Keratinocyte (primary cell): ENCODE measurements at regions not wholly inside any gene's neighbourhood (a gene's known extent, or its start where the extent isn't known, plus 50 kb on each side); places are given as distances from the start of the nearest gene placed in this dataset.

Experiments
- DNase-seq: peaks from one replicate; pipeline ENCODE4 v3.0.0-alpha.2; 2011; ENCODE audit warnings: low read depth, missing footprints, low spot score
- FAIRE-seq: peaks from 2 replicates; lab custom pipeline; 2011; peaks lifted over from hg19 to GRCh38; lab: Jason Lieb, UNC
- H2AFZ ChIP-seq: 2 replicates; pipeline ENCODE4 v1.6.0; 2012; ENCODE audit warnings: low read length, control low read depth, inconsistent platforms; ENCODE audit not compliant: control insufficient read depth
- H3K27ac ChIP-seq: 2 replicates; pipeline ENCODE4 v1.5.1; 2011; ENCODE audit warnings: low read length; ENCODE audit not compliant: control insufficient read depth, insufficient read depth
- H3K27me3 ChIP-seq: 3 replicates; pipeline ENCODE4 v1.6.0; 2011; ENCODE audit warnings: low read length; ENCODE audit not compliant: control insufficient read depth, insufficient read depth; ENCODE audit errors: extremely low read depth
- H3K36me3 ChIP-seq, 2 experiments: 2 replicates in 1 of 2; 3 replicates in 1 of 2; pipeline ENCODE4 v1.5.1; 2011; ENCODE audit warnings: low read length in 2 of 2, mild to moderate bottlenecking in 1 of 2; ENCODE audit not compliant: control insufficient read depth in 2 of 2, insufficient read depth in 2 of 2; ENCODE audit errors: extremely low read depth in 1 of 2
- H3K4me1 ChIP-seq: 3 replicates; pipeline ENCODE4 v1.5.1; 2011; ENCODE audit warnings: low read length; ENCODE audit not compliant: control insufficient read depth, insufficient read depth; ENCODE audit errors: extremely low read depth
- H3K4me2 ChIP-seq: 3 replicates; pipeline ENCODE4 v1.6.0; 2011; ENCODE audit warnings: low read depth, low read length; ENCODE audit not compliant: control insufficient read depth, insufficient read depth; ENCODE audit errors: extremely low read depth
- H3K4me3 ChIP-seq, 3 experiments: fragments of 200-600 bp in 1 of 3; sonication (generic) in 1 of 3; 2 replicates in 2 of 3; 3 replicates in 1 of 3; pipeline ENCODE4 v1.5.1; 2011 to 2016; ENCODE audit warnings: low read length in 3 of 3, mild to moderate bottlenecking in 3 of 3, control low read depth in 2 of 3, inconsistent platforms in 1 of 3, low read depth in 1 of 3, mixed read lengths in 1 of 3, mixed run types in 1 of 3, moderate library complexity in 1 of 3; ENCODE audit not compliant: control insufficient read depth in 2 of 3, insufficient read depth in 2 of 3; ENCODE audit errors: extremely low read depth in 1 of 3
- H3K79me2 ChIP-seq: 2 replicates; pipeline ENCODE4 v1.6.0; 2012; ENCODE audit warnings: low read length; ENCODE audit not compliant: control insufficient read depth, insufficient read depth
- H3K9ac ChIP-seq: 3 replicates; pipeline ENCODE4 v1.6.0; 2011; ENCODE audit warnings: low read length; ENCODE audit not compliant: control insufficient read depth, insufficient read depth; ENCODE audit errors: extremely low read depth
- H3K9me1 ChIP-seq: 3 replicates; pipeline ENCODE4 v1.6.0; 2011; ENCODE audit warnings: low read length; ENCODE audit not compliant: control insufficient read depth, insufficient read depth; ENCODE audit errors: extremely low read depth
- H3K9me3 ChIP-seq: 2 replicates; pipeline ENCODE4 v1.5.1; 2012; ENCODE audit warnings: low read depth, low read length; ENCODE audit not compliant: control insufficient read depth
- H4K20me1 ChIP-seq: 3 replicates; pipeline ENCODE4 v1.6.0; 2011; ENCODE audit warnings: low read length; ENCODE audit not compliant: control insufficient read depth, insufficient read depth; ENCODE audit errors: extremely low read depth
- CTCF ChIP-seq, 3 experiments: IDR thresholded peaks in 1 of 3; conservative IDR thresholded peaks in 1 of 3; optimal IDR thresholded peaks in 1 of 3; 2 replicates in 2 of 3; 3 replicates in 1 of 3; pipeline versions ENCODE3 to v1.5.1; 2011; ENCODE audit warnings: low read length in 3 of 3, mild to moderate bottlenecking in 3 of 3, moderate library complexity in 2 of 3, control low read depth in 1 of 3, inconsistent platforms in 1 of 3; ENCODE audit not compliant: insufficient read depth in 2 of 3; ENCODE audit errors: extremely low read depth in 1 of 3
- EZH2 ChIP-seq: IDR thresholded peaks from one replicate; pipeline ENCODE4 v1.6.1; 2012; ENCODE audit warnings: inconsistent platforms, mild to moderate bottlenecking, low read length, moderate library complexity
- dilution Hi-C: fragments of 300-500 bp; cut with MboI; formaldehyde crosslinking; loops from one replicate; pipeline ENCODE4 v1.7.0; 2020; ENCODE audit warnings: low sequenced_read_pairs; ENCODE audit not compliant: extremely low pct_ligation_motif_present

GRCh38 chr20:60257671-60258070 is 299.4 kb downstream of the CDH26 start:
- Histone ChIP-seq H3K27ac (no peak overlapping the region), H2AFZ (no peak overlapping the region), H3K79me2 (no peaks in the 10 kb centered on the region), H3K9me1 (no peaks in the 10 kb centered on the region), H3K9ac (no peak overlapping the region), H3K4me3 (no peak overlapping the region), H4K20me1 (no peaks in the 10 kb centered on the region), H3K36me3 (no peaks in the 10 kb centered on the region), H3K9me3 (no peaks in the 10 kb centered on the region), H3K4me1 (peaks cover 8% of the 10 kb centered on the region), H3K27me3 (peaks cover 18% of the 10 kb centered on the region), H3K4me2 (no peak overlapping the region)
- no peak for TF ChIP-seq CTCF (optimal IDR thresholded peaks at IDR 0.05 in 1 of 3, IDR thresholded peaks at IDR 0.05 in 1 of 3, conservative IDR thresholded peaks at IDR 0.05 in 1 of 3; ENCODE audit: extremely low read depth in 1 of 3, insufficient read depth in 2 of 3, low read length in 3 of 3)
- TF ChIP-seq EZH2: no peak
- DNase-seq (no peak), FAIRE-seq (no peak)
- dilution Hi-C loops: no loop called here

- Histone ChIP-seq H3K27ac (no peak overlapping the region), H2AFZ (no peak overlapping the region), H3K79me2 (no peaks in the 10 kb centered on the region), H4K20me1 (no peaks in the 10 kb centered on the region), H3K9ac (no peak overlapping the region), H3K9me3 (no peaks in the 10 kb centered on the region), H3K4me1 (peaks cover 8% of the 10 kb centered on the region), H3K4me3 (no peak overlapping the region), H3K4me2 (no peak overlapping the region), H3K27me3 (peaks cover 18% of the 10 kb centered on the region), H3K9me1 (no peaks in the 10 kb centered on the region), H3K36me3 (no peaks in the 10 kb centered on the region)
- TF ChIP-seq EZH2 (no peak), CTCF (optimal IDR thresholded peaks at IDR 0.05 in 1 of 3, IDR thresholded peaks at IDR 0.05 in 1 of 3, conservative IDR thresholded peaks at IDR 0.05 in 1 of 3; ENCODE audit: extremely low read depth in 1 of 3, insufficient read depth in 2 of 3, low read length in 3 of 3) (no peak)
- FAIRE-seq: no peak
- DNase-seq: no peak
- dilution Hi-C loops: no loop called here
Measured at GRCh38 chr20:60258255-60258863, 300.1 kb downstream of the CDH26 start.
